ENCODE measurements at regions not wholly inside any gene's neighbourhood (a gene's known extent, or its start where the extent isn't known, plus 50 kb on each side); places are given as distances from the start of the nearest gene placed in this dataset.

GRCh38 chr14:99039331-99040041, 232.5 kb downstream of the BCL11B start:
- no peak for DNase-seq

GRCh38 chr14:99040052-99040451, 231.9 kb downstream of the BCL11B start:
- no peak for DNase-seq

- no peak for DNase-seq
These were observed 231.3 kb downstream of the BCL11B start for GRCh38 chr14:99040711-99041110.

GRCh38 chr14:99041141-99041819, 230.7 kb downstream of the BCL11B start:
- DNase-seq: no peak

GRCh38 chr14:99041820-99042174, 230.2 kb downstream of the BCL11B start:
- no peak for DNase-seq

GRCh38 chr14:99042381-99043266, 229.4 kb downstream of the BCL11B start:
- DNase-seq: no peak

- DNase-seq: no peak
These were observed 228.8 kb downstream of the BCL11B start for GRCh38 chr14:99043267-99043615.

- no peak for DNase-seq
These were observed 228.2 kb downstream of the BCL11B start for GRCh38 chr14:99043756-99044155.

GRCh38 chr14:99047441-99048031, 224.5 kb downstream of the BCL11B start:
- DNase-seq: no peak

GRCh38 chr14:99050309-99050708, 221.7 kb downstream of the BCL11B start:
- no peak for DNase-seq

- no peak for DNase-seq
These were observed 219.5 kb downstream of the BCL11B start for GRCh38 chr14:99052467-99052866.

GRCh38 chr14:99055019-99055418, 217.0 kb downstream of the BCL11B start:
- no peak for DNase-seq

- DNase-seq: no peak
These were observed 216.2 kb downstream of the BCL11B start for GRCh38 chr14:99055816-99056215.

GRCh38 chr14:99057576-99058083, 214.4 kb downstream of the BCL11B start:
- no peak for DNase-seq

- no peak for DNase-seq
These were observed 213.5 kb downstream of the BCL11B start for GRCh38 chr14:99058542-99058941.

GRCh38 chr14:99062216-99062615, 209.8 kb downstream of the BCL11B start:
- DNase-seq: no peak

- no peak for DNase-seq
These were observed 209.1 kb downstream of the BCL11B start for GRCh38 chr14:99062772-99063418.

GRCh38 chr14:99063620-99064225, 208.3 kb downstream of the BCL11B start:
- DNase-seq: no peak

- DNase-seq: no peak
These were observed 207.6 kb downstream of the BCL11B start for GRCh38 chr14:99064262-99064954.

- no peak for DNase-seq
These were observed 206.4 kb downstream of the BCL11B start for GRCh38 chr14:99065551-99065950.

- no peak for DNase-seq
These were observed 205.6 kb downstream of the BCL11B start for GRCh38 chr14:99066378-99066777.
